Inflammatory macrophage treated with lipopolysaccharide for 4 hours (primary cell): ENCODE measurements at regions not wholly inside any gene's neighbourhood (a gene's known extent, or its start where the extent isn't known, plus 50 kb on each side); places are given as distances from the start of the nearest gene placed in this dataset.

Experiments
- DNase-seq: peaks from one replicate; pipeline ENCODE4 v3.0.0-alpha.2; 2020

DNA sequence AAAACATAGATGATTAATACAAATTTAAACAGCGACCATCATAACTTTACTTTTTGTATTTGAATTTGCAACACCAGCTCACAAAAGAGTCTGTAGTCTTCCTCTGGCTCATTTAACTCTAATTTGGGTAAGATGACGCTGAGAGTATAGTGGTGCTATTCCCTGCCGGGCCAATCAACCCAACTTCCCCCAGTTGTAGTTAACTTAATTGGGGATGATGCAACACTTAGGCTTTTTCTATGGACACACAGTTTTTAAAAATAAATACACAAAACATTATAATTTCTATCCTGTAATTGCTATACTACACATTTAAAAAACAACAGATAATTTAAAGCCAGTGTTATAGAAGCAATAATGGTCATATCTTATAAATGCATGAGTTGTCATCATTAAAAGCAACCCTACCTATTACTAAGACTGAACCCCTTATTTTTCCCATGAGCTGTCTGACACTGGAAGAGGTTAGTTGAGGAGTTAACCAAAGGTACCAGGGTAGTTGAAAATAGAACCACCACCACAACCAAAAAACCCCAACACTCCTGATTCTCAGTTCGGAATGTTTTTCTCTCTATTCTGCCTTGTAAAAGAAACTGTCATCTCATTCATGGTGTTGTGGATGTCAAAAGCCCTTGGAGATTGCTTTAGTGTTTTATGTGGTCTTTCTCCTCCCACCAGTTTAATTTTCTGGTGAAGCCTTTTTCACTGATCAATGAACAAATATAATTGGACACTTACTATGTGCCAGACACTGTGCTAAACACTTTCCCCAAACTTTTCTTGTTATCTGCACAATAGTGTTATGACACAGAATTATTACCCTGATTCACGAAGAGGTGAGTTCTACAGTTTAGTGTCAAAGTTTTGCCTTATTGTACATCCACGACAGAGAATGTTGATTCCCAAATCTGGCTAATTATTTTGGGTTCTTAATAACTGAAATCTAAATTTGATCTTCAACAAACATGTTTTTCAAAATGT, 61.5 kb upstream of the RAPGEF2 start:
- no peak for DNase-seq

DNA sequence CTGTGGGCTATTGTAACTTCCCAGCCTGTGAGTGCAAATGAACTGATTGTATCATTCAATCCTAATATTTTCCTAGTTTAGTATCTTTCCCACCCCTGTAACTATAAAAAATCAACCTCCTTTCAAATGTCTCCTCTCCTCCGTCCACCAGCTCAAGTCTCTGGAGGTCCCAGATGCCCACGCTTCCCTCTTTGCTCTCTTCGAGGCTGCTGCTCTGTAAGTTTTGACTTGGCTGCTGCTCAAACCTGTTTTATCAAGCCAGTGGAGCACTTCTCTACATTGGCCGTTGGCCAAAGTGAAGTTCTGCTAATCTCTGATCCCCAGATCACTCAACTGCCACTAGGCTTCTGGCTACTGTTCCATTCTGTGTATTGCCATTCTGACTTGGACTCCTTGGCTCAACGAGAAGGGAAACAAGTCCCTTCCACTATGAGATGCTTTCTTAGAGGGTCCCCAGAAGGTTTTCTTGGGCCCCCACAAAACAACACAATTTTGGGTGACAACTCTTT, 60.7 kb upstream of the RAPGEF2 start:
- no peak for DNase-seq

DNA sequence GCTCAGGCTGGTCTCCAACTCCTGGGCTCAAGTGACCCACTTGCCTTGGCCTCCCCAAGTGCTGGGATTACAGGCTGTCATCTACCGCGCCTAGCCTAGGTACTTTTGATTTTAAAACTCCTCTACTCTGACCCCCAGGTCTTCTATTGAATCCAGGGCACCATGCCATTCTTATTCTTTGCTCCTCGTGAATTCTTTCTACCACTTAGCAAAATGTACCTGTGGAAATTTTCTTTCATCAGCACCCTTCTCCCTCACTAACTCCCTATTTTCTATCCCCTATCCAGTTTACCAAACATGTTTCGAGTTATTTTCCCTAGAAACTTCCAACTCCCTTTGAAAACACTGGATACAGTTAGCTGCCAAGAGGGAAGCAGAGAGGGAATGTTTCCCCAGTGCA, 60.0 kb upstream of the RAPGEF2 start:
- DNase-seq, result no peak

DNA sequence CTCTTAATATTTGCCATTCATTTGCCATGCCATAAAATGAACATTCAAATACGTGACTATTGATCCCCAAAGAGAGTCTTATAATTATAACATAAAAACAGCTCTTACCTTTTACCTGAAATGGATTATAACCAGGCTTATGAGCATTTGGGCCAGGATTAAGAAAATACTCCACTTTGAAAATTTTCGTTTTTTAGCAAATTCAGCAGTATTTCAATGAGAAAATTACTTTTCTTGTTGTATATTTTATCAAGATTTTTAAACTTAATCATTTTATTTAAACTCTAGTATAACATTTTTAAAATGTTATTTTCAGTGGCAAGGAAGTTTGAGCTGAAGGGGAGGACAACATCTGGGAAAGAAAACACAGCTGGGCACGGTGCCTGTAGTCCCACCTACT, 59.0 kb upstream of the RAPGEF2 start:
- no peak for DNase-seq

DNA sequence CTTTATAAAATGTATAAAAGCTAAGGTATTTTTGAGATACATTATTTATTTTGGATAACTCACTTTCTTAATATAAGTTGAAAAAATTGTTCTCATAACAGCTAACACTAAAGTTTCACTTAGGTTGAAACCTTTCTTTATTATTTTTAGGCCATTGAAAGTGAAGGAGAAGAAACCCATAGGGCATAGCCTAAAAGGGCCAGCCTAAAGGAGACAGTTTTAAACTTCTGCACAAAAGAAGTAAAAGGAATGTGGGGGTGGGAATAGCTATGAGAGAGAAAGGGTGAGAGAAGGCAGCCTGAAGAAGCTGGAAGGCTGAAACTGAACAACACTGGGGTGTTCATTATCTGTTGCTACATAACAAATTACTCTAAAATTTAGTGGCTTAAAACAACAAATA, 57.6 kb upstream of the RAPGEF2 start:
- no peak for DNase-seq

DNA sequence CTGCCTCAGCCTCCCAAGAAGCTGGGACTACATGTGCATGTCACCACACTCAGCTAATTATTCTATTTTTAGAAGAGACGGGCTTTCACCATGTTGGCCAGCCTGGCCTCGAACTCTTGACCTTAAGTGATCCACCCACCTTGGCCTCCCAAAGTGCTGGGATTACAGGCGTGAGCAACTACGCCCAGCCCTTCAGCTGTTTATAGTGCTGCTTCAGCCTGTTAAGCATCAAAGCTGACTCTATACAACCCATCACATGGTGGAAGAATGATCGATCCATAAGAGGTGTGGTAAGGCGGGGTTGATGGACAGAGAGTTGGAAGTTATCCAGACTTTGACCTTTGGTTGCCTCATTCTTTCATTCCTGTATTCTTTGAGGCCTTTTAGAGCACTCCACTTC, 56.2 kb upstream of the RAPGEF2 start:
- DNase-seq, result no peak

DNA sequence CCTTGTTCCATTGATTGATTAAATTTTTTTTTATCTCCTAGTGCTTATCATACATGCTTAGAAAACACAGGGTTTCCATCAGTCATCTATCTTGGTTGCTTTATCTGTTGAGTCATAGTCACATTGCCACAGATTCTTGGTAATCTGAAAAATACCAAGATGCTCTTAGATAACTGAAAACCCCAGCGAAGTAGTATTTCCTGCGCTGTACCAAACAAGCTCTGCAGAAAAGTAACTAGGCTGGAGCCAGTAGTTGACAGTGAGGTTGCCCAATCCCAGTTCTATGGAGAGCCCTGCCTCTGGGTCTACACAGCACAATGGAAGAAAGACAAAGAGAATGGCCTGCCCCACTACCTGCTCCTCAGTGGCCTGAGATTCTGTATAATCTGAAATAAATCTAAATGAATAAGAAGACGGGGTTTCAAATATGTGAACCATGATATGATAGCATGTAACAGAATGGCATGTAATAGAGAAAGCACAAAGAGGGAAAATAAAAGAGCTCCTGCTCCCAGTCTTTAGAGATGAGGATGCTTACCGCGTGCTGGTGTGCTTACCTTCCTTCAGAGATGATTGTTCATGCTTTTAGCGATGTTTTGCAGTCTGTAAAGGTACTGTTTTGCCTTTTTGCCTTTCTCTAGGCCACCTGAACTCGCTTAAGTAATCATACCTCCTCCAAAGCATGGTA, 55.3 kb upstream of the RAPGEF2 start:
- peak; percentile 15 for DNase-seq

DNA sequence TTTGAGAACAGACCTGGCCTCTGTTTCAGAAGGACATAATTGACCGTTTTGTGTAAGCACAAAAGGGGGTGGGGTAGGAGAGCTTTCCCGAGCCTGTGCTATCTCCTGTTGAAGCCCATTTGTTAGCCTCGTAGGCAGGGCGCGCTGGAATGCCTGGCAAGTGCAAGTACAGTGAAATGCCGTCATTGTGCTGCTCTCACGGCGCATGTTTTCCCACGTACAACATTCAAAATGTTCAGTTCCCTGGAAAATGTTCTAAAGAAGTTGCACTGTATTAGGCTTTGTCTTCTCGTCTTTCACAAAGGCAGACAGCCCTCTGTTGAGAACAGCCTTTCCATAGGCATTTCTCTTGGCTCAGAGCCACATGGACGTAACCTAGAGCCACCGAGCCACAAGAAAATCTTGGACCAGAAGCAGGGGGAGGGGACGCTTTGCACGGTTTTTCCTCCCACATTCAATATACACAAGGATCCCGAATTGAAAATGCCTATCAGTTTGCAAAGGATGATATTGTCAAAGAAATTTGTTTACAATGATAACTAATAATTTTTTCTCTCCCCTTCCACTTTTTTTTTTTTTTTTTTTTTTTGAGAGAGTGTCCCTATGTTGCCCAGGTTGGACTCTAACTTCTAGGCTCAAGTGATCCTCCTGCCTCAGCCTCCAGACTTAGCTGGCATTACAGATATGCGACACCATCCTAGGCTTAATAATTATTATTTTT, 54.6 kb upstream of the RAPGEF2 start:
- no peak for DNase-seq

DNA sequence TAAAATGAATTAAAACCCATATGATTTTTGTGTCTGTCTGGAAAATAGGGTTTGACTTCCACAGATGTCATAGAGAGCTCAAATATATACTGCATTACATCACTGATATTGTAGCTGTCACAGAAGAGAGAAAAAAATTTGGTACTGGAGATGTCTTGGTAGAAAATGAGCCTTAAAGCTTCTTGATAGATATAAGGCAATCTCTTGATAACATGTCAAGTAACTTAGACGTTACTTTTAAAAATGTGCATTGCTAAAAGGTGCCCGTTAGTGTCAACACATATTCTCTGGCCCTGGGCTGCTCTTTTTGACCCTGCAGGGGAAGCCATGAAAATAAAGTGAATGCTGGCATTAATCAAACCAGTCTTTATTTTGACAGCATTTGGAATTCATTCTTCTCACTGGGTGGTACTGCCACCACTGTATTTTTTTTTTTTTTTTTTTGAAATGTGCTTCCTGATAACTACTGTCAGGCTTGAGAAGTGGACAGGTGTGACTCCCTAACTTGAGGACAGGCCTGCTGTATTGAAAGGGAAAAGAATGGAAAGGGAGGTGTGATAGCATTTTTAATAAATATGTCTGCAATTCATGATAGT, 53.0 kb upstream of the RAPGEF2 start:
- no peak for DNase-seq

DNA sequence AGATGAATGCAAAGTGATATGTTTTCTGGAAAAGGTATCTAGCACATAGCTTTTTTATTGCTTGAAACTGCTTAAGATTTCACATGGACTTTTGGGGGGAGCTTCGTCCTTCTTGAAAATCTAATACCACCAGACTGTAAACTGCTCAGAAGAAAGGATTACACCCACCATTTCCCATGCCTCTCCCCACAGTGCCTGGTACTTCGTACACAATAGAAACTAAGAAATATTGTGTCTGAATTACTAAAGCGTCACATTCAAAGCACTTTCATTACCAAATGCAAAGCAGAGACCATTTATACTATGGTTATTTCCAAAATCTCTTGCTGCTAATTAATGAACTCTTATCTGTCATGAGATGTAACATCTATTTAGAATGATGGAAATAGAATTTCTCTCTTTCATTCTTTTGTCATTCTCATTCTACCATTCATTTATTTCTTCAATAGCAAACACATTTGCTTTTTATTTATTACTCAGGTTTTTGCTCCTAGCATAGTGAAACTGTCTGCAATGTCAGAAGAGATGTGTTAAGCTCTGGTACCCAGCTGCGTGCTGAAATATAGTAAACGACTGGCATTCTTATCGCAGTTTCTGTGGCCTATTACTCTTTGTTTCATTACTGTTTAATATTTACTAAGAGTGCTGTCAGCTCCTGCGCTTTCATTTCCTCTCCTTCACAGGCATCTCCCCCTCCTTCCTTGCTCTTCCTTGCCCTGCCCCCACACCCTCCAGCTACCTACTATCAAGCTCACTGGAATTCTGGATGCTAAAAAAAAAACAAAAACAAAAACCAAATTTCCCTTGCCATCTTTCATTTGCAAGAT, 51.4 kb upstream of the RAPGEF2 start:
- DNase-seq, result peak; percentile 2

DNA sequence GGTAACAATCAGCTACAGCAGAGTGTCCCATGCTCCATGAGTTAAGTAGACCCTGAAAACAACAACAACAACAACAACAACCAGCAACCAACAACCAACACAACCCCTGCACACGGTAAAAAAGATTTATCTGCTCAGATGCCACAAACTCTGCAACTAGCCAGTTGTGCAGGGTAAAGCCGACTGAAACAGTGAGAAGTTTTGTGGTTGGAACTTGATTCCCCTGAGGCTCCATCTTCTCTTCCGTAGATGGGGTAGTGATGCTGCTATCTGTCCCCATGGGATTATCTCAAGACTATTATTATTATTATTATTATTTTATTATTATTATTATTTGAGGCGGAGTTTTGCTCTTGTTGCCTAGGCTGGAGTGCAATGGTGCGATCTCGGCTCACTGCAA, 50.6 kb upstream of the RAPGEF2 start:
- DNase-seq, result no peak
